GM12878 (cell line): ENCODE measurements at regions not wholly inside any gene's neighbourhood (a gene's known extent, or its start where the extent isn't known, plus 50 kb on each side); places are given as distances from the start of the nearest gene placed in this dataset.

Experiments used
- E2F8 ChIP-seq: fragments of 450-650 bp; IDR thresholded peaks from 2 replicates; pipeline ENCODE4 v1.6.1; 2018; ENCODE audit warnings: mild to moderate bottlenecking, low read depth, moderate library complexity; ENCODE audit not compliant: partially characterized antibody
- E4F1 ChIP-seq: fragments of 450-650 bp; IDR thresholded peaks from 2 replicates; pipeline ENCODE4 v1.6.1; 2018; ENCODE audit warnings: borderline replicate concordance, mild to moderate bottlenecking; ENCODE audit not compliant: partially characterized antibody
- EP300 ChIP-seq, 2 experiments: fragments of 150-350 bp in 1 of 2; IDR thresholded peaks; 2 replicates each; pipeline ENCODE4 v1.6.1; 2011 to 2012; ENCODE audit warnings: low read depth in 2 of 2, low read length in 2 of 2, borderline replicate concordance in 1 of 2, improper control_type of control experiment in 1 of 2, inconsistent platforms in 1 of 2; ENCODE audit not compliant: control insufficient read depth in 1 of 2
- FOS ChIP-seq: IDR thresholded peaks from 3 replicates; pipeline ENCODE4 v1.6.1; 2011; ENCODE audit warnings: borderline replicate concordance; ENCODE audit not compliant: insufficient read length; ENCODE audit errors: extremely low read depth
- NBN ChIP-seq: fragments of 450-650 bp; IDR thresholded peaks from 2 replicates; pipeline ENCODE4 v1.6.1; 2016
- NFXL1 ChIP-seq: fragments of 450-650 bp; IDR thresholded peaks from 2 replicates; pipeline ENCODE4 v1.6.1; 2017; ENCODE audit warnings: antibody characterized with exemption, mild to moderate bottlenecking, borderline replicate concordance
- SIN3A ChIP-seq: IDR thresholded peaks from 2 replicates; pipeline ENCODE4 v1.6.1; 2012; ENCODE audit warnings: low read depth, low read length, improper control_type of control experiment
- SPI1 ChIP-seq: IDR thresholded peaks from 2 replicates; pipeline ENCODE4 v1.6.1; 2011; ENCODE audit warnings: low read depth, mild to moderate bottlenecking, low read length, moderate library complexity, borderline replicate concordance; ENCODE audit not compliant: insufficient read depth
- TARDBP ChIP-seq: IDR thresholded peaks from 2 replicates; pipeline ENCODE4 v1.6.1; 2016; ENCODE audit warnings: borderline replicate concordance
- ZBED1 ChIP-seq: IDR thresholded peaks from 2 replicates; pipeline ENCODE4 v1.6.1; 2016; ENCODE audit warnings: borderline replicate concordance
- ZSCAN29 ChIP-seq: fragments of 450-650 bp; IDR thresholded peaks from 2 replicates; pipeline ENCODE4 v1.6.1; 2017; ENCODE audit warnings: mild to moderate bottlenecking, moderate library complexity
- TF ChIP-seq, protein P1 (sequence below): fragments of 450-650 bp; IDR thresholded peaks from 2 replicates; pipeline ENCODE4 v1.6.1; 2016; ENCODE audit warnings: mild to moderate bottlenecking
- TF ChIP-seq, protein P2 (sequence below): fragments of 450-650 bp; IDR thresholded peaks from 2 replicates; pipeline ENCODE4 v1.6.1; 2017; ENCODE audit warnings: borderline replicate concordance
- TF ChIP-seq, protein P3 (sequence below): IDR thresholded peaks from 2 replicates; pipeline ENCODE4 v1.6.1; 2011; ENCODE audit warnings: low read depth, low read length, improper control_type of control experiment, borderline replicate concordance
- TF ChIP-seq, protein P4 (sequence below): fragments of 450-650 bp; IDR thresholded peaks from 2 replicates; pipeline ENCODE4 v1.6.1; 2017; ENCODE audit warnings: low read depth, mild to moderate bottlenecking, moderate library complexity

- TF ChIP-seq, protein P1, sequence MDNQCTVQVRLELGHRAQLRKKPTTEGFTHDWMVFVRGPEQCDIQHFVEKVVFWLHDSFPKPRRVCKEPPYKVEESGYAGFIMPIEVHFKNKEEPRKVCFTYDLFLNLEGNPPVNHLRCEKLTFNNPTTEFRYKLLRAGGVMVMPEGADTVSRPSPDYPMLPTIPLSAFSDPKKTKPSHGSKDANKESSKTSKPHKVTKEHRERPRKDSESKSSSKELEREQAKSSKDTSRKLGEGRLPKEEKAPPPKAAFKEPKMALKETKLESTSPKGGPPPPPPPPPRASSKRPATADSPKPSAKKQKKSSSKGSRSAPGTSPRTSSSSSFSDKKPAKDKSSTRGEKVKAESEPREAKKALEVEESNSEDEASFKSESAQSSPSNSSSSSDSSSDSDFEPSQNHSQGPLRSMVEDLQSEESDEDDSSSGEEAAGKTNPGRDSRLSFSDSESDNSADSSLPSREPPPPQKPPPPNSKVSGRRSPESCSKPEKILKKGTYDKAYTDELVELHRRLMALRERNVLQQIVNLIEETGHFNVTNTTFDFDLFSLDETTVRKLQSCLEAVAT, result no peak
- TF ChIP-seq, protein P2, sequence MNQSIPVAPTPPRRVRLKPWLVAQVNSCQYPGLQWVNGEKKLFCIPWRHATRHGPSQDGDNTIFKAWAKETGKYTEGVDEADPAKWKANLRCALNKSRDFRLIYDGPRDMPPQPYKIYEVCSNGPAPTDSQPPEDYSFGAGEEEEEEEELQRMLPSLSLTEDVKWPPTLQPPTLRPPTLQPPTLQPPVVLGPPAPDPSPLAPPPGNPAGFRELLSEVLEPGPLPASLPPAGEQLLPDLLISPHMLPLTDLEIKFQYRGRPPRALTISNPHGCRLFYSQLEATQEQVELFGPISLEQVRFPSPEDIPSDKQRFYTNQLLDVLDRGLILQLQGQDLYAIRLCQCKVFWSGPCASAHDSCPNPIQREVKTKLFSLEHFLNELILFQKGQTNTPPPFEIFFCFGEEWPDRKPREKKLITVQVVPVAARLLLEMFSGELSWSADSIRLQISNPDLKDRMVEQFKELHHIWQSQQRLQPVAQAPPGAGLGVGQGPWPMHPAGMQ, result no peak
- TF ChIP-seq TARDBP (no peak), E2F8 (no peak), FOS (no peak), ZSCAN29 (no peak), E4F1 (no peak), ZBED1 (no peak), NBN (peak; percentile 32; the same call in 1 of the 2 replicates), EP300 (IDR thresholded peaks at IDR 0.05; ENCODE audit: borderline replicate concordance in 1 of 2, control insufficient read depth in 1 of 2, low read depth in 2 of 2, low read length in 2 of 2) (no peak), SPI1 (peak; percentile 10; the same call in 1 of the 2 replicates), SIN3A (no peak), NFXL1 (no peak)
- TF ChIP-seq, protein P3, sequence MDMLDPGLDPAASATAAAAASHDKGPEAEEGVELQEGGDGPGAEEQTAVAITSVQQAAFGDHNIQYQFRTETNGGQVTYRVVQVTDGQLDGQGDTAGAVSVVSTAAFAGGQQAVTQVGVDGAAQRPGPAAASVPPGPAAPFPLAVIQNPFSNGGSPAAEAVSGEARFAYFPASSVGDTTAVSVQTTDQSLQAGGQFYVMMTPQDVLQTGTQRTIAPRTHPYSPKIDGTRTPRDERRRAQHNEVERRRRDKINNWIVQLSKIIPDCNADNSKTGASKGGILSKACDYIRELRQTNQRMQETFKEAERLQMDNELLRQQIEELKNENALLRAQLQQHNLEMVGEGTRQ, result no peak
- TF ChIP-seq, protein P4, sequence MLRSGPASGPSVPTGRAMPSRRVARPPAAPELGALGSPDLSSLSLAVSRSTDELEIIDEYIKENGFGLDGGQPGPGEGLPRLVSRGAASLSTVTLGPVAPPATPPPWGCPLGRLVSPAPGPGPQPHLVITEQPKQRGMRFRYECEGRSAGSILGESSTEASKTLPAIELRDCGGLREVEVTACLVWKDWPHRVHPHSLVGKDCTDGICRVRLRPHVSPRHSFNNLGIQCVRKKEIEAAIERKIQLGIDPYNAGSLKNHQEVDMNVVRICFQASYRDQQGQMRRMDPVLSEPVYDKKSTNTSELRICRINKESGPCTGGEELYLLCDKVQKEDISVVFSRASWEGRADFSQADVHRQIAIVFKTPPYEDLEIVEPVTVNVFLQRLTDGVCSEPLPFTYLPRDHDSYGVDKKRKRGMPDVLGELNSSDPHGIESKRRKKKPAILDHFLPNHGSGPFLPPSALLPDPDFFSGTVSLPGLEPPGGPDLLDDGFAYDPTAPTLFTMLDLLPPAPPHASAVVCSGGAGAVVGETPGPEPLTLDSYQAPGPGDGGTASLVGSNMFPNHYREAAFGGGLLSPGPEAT, result no peak
Observed at GRCh38 chr11:86192519-86193257, 51.9 kb upstream of the EED start (continued).
